ENCODE measurements at regions not wholly inside any gene's neighbourhood (a gene's known extent, or its start where the extent isn't known, plus 50 kb on each side); places are given as distances from the start of the nearest gene placed in this dataset.

DNA sequence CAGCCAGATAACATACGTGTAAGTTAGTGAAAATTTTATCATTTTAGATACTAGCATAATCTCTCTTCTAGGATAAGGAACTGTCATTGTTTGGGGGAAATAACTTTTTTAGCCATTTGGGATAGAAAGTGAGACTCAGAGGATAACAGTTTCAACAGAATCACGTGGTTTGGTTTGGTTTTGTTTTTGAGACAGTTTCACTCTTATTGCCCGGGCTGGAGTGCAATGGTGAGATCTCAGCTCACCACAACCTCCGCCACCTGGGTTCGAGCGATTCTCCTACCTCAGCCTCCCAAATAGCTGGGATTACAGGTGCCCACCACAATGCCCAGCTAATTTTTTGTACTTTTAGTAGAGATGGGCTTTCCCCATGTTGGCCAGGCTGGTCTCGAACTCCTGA, 323.2 kb upstream of the MEIS1 start:
- WGBS, 2 donors, result 73 to 74% methylated on average over 7 of the region's 7 CpGs
- no peak overlapping the region for H3K4me3 ChIP-seq
- intact Hi-C loops (cut with DNase I), result no loop called here

DNA sequence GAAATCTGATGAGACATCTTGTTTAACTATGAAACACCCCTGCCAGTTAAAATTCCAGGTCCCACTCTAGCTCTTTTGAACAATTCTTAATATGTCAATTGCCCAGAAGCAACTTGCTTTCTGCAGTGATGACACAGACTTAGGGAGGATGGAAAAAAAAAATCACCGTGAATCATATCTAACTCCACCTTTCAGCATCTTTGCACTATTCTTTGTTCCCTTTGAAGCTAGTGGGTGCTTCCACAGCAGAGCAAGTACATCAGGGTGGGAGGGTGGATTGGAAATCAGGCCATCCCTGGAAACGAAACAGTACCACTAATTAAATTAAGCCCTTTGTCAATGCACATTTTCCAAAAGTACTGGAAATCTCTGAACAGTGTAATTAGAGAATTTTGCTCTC, 324.3 kb upstream of the MEIS1 start:
- no peak for TF ChIP-seq POLR2A (IDR thresholded peaks at IDR 0.05)
- TF ChIP-seq, protein P1, sequence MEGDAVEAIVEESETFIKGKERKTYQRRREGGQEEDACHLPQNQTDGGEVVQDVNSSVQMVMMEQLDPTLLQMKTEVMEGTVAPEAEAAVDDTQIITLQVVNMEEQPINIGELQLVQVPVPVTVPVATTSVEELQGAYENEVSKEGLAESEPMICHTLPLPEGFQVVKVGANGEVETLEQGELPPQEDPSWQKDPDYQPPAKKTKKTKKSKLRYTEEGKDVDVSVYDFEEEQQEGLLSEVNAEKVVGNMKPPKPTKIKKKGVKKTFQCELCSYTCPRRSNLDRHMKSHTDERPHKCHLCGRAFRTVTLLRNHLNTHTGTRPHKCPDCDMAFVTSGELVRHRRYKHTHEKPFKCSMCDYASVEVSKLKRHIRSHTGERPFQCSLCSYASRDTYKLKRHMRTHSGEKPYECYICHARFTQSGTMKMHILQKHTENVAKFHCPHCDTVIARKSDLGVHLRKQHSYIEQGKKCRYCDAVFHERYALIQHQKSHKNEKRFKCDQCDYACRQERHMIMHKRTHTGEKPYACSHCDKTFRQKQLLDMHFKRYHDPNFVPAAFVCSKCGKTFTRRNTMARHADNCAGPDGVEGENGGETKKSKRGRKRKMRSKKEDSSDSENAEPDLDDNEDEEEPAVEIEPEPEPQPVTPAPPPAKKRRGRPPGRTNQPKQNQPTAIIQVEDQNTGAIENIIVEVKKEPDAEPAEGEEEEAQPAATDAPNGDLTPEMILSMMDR (IDR thresholded peaks at IDR 0.05), result no peak
- no peak overlapping the region for H3K4me3 ChIP-seq
- 77 to 84% methylated on average over 2 of the region's 2 CpGs for WGBS, 2 donors
- H3K36me3 ChIP-seq (replicated peaks in 1 of 2; ENCODE audit: insufficient read depth in 1 of 2, low read depth in 2 of 2), result no peaks in the 10 kb centered on the region
- H3K4me1 ChIP-seq, result no peaks in the 10 kb centered on the region
- ATAC-seq (no peak), DNase-seq (no peak)
- no peaks in the 10 kb centered on the region for H3K27me3 ChIP-seq
- no peak overlapping the region for H3K27ac ChIP-seq
- H3K9me3 ChIP-seq, result no peaks in the 10 kb centered on the region
- intact Hi-C loops (cut with DNase I), result no loop called here

More for the DNA sequence above, 323.2 kb upstream of the MEIS1 start:
- TF ChIP-seq POLR2A (IDR thresholded peaks at IDR 0.05), result no peak
- TF ChIP-seq, protein P1 (IDR thresholded peaks at IDR 0.05), result no peak
- H3K36me3 ChIP-seq (replicated peaks in 1 of 2; ENCODE audit: insufficient read depth in 1 of 2, low read depth in 2 of 2), result no peaks in the 10 kb centered on the region
- ATAC-seq (no peak), DNase-seq (no peak)
- no peak overlapping the region for H3K27ac ChIP-seq
- no peaks in the 10 kb centered on the region for H3K9me3 ChIP-seq
- no peaks in the 10 kb centered on the region for H3K27me3 ChIP-seq
- H3K4me1 ChIP-seq, result no peaks in the 10 kb centered on the region

DNA sequence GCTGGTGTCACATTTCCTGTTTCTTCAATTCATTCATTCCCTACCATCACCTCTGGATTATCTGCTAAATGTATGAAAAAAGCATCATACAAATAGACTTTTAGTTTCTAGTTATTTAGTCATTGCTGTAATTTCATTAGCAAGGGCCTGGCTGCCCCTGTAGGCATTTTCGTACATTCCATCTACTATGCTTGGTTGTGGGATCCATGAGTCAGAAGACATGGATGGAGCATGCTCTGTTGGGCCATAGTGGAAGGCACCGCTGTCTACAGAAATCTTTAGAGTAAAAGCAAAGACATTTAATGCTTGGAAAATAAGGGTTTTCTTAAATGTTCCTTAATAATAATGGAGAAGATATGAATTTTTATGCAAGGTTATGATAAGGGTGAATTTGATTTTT, 324.8 kb upstream of the MEIS1 start:
- Histone ChIP-seq H3K27ac (no peak overlapping the region), H3K36me3 (replicated peaks in 1 of 2; ENCODE audit: insufficient read depth in 1 of 2, low read depth in 2 of 2) (no peaks in the 10 kb centered on the region), H3K9me3 (no peaks in the 10 kb centered on the region), H3K4me1 (no peaks in the 10 kb centered on the region), H3K4me3 (no peak overlapping the region), H3K27me3 (no peaks in the 10 kb centered on the region)
- DNase-seq (no peak), ATAC-seq (no peak)
- intact Hi-C loops (cut with DNase I), result no loop called here
- 86 to 94% methylated on average over 2 of the region's 2 CpGs for WGBS, 2 donors
- TF ChIP-seq, protein P1 (IDR thresholded peaks at IDR 0.05), result no peak
- no peak for TF ChIP-seq POLR2A (IDR thresholded peaks at IDR 0.05)

DNA sequence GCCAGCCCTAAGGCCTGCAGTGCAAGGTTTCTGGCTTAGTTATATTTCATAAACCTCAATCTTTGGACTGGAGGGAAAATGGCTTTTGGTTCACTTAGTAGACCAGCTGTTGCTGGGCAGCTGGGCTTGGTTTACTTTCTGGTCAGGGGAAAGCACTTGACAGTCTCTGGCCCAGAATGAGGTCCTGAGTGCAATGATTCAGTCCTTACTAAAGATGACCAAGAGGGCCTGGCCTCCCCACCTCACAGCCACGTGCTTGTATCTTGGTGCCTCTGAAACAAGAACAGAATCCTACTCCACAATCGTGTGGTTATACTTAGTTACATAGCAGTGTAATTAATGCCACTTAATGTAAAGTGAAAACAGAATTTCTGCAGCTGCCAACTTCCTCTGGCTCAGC, 325.5 kb upstream of the MEIS1 start:
- no peak for TF ChIP-seq POLR2A (IDR thresholded peaks at IDR 0.05)
- TF ChIP-seq, protein P1 (IDR thresholded peaks at IDR 0.05), result no peak
- DNase-seq (no peak), ATAC-seq (no peak)
- no peaks in the 10 kb centered on the region for H3K4me1 ChIP-seq
- no peak overlapping the region for H3K27ac ChIP-seq
- intact Hi-C loops (cut with DNase I), result no loop called here
- no peaks in the 10 kb centered on the region for H3K36me3 ChIP-seq (replicated peaks in 1 of 2; ENCODE audit: insufficient read depth in 1 of 2, low read depth in 2 of 2)
- no peaks in the 10 kb centered on the region for H3K9me3 ChIP-seq
- WGBS, 2 donors, result 32 to 62% methylated on average over 2 of the region's 2 CpGs
- H3K4me3 ChIP-seq, result no peak overlapping the region
- no peaks in the 10 kb centered on the region for H3K27me3 ChIP-seq

DNA sequence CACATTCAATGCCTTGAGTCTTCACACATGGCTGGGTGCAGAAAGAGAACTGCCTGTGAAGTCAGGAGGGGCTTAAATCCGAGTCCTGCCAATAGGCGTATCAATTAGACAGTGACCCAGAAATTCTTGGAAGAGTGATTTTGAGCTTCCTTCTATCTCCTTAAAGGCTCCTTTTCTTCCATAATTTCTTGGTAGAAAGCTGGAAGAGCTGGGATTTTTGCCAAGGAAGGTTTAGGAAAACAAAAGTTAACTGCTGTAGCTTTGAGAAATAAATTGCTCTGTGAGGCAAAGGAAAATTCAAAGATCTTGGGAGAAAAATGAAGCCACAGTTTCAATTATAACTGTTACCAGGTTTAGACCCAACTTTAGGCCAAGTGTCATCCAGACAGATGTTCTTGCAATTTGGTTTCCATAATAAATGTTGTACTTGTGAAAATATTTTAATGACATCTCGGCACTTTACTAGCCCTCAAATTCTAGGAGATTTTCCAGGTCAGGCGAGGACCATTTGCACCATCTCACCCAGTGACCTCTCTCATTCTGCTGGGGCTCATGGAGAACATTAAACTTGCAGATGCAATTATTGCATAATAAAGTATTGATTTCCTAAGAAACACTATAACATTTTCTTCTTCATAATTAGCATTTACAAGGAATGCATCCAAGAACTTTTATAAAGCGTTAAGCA, 329.7 kb upstream of the MEIS1 start:
- Histone ChIP-seq H3K9me3 (no peaks in the 10 kb centered on the region), H3K36me3 (replicated peaks in 1 of 2; ENCODE audit: insufficient read depth in 1 of 2, low read depth in 2 of 2) (no peaks in the 10 kb centered on the region), H3K27me3 (no peaks in the 10 kb centered on the region), H3K27ac (no peak overlapping the region), H3K4me1 (no peaks in the 10 kb centered on the region), H3K4me3 (no peak overlapping the region)
- WGBS, 2 donors, result 81 to 88% methylated on average over 5 of the region's 5 CpGs
- no peak for TF ChIP-seq POLR2A (IDR thresholded peaks at IDR 0.05)
- TF ChIP-seq, protein P1 (IDR thresholded peaks at IDR 0.05), result no peak
- intact Hi-C loops (cut with DNase I), result no loop called here
- ATAC-seq (no peak), DNase-seq (no peak)
